ENCODE measurements at regions not wholly inside any gene's neighbourhood (a gene's known extent, or its start where the extent isn't known, plus 50 kb on each side); places are given as distances from the start of the nearest gene placed in this dataset.

GRCh38 chr7:93027044-93027443 is 90.7 kb downstream of the SAMD9 start:
- no peak for TF ChIP-seq POLR2A (IDR thresholded peaks at IDR 0.05)
- TF ChIP-seq CTCF (IDR thresholded peaks at IDR 0.05), result no peak
